BLaER1 treated with 17β-estradiol and CSF1 and Interleukin-3, amounts not matched to agents 10 nM and 100 nM (cell line): ENCODE measurements at regions not wholly inside any gene's neighbourhood (a gene's known extent, or its start where the extent isn't known, plus 50 kb on each side); places are given as distances from the start of the nearest gene placed in this dataset.

Source experiments
- H3K27ac ChIP-seq, 11 experiments: shearing (Covaris generic); formaldehyde crosslinking; 2 replicates each; pipeline ENCODE4 v1.8.1; 2022
- H3K27me3 ChIP-seq, 11 experiments: shearing (Covaris generic); formaldehyde crosslinking; 2 replicates each; pipeline ENCODE4 v1.8.1; 2022
- H3K36me3 ChIP-seq, 11 experiments: shearing (Covaris generic); formaldehyde crosslinking; 2 replicates each; pipeline ENCODE4 v1.8.1; 2022
- H3K4me1 ChIP-seq, 10 experiments: shearing (Covaris generic); formaldehyde crosslinking; 2 replicates each; pipeline ENCODE4 v1.8.1; 2022
- H3K4me2 ChIP-seq, 11 experiments: shearing (Covaris generic); formaldehyde crosslinking; 2 replicates each; pipeline ENCODE4 v1.8.1; 2022
- H3K4me3 ChIP-seq, 10 experiments: shearing (Covaris generic); formaldehyde crosslinking; 2 replicates each; pipeline ENCODE4 v1.8.1; 2022
- H3K9ac ChIP-seq, 11 experiments: shearing (Covaris generic); formaldehyde crosslinking; 2 replicates each; pipeline ENCODE4 v1.8.1; 2022
- H3K9me3 ChIP-seq, 11 experiments: shearing (Covaris generic); formaldehyde crosslinking; replicated peaks in 1 of 11; 2 replicates each; pipeline ENCODE4 v1.8.1; 2022
- H4K20me1 ChIP-seq, 11 experiments: shearing (Covaris generic); formaldehyde crosslinking; 2 replicates each; pipeline ENCODE4 v1.8.1; 2022
- Cebpa-rat ChIP-seq, 11 experiments: shearing (Covaris generic); IDR thresholded peaks; 2 replicates each; pipeline ENCODE4 v1.8.1; 2022

GRCh38 chr21:27584256-27584655, 617.4 kb upstream of the ADAMTS5 start:
- no peak overlapping the region for H3K9ac ChIP-seq
- H3K4me2 ChIP-seq = no peak overlapping the region

GRCh38 chr21:27582948-27583430, 616.1 kb upstream of the ADAMTS5 start:
- no peak overlapping the region for H3K27ac ChIP-seq
- H3K9me3 ChIP-seq = no peaks in the 10 kb centered on the region
- no peak overlapping the region for H3K4me2 ChIP-seq
- H3K36me3 ChIP-seq = no peaks in the 10 kb centered on the region
- TF ChIP-seq Cebpa-rat (IDR thresholded peaks at IDR 0.05) = no peak
- H3K4me3 ChIP-seq = no peak overlapping the region
- no peaks in the 10 kb centered on the region for H3K4me1 ChIP-seq
- no peak overlapping the region for H3K9ac ChIP-seq
- H4K20me1 ChIP-seq = no peaks in the 10 kb centered on the region
- no peaks in the 10 kb centered on the region for H3K27me3 ChIP-seq

More at GRCh38 chr21:27584256-27584655, 617.4 kb upstream of the ADAMTS5 start:
- no peaks in the 10 kb centered on the region for H3K36me3 ChIP-seq
- H3K9me3 ChIP-seq = no peaks in the 10 kb centered on the region
- no peaks in the 10 kb centered on the region for H4K20me1 ChIP-seq
- H3K27me3 ChIP-seq = no peaks in the 10 kb centered on the region
- H3K4me1 ChIP-seq = no peaks in the 10 kb centered on the region
- H3K27ac ChIP-seq = no peak overlapping the region
- no peak for TF ChIP-seq Cebpa-rat (IDR thresholded peaks at IDR 0.05)
- no peak overlapping the region for H3K4me3 ChIP-seq

GRCh38 chr21:27582246-27582947, 615.5 kb upstream of the ADAMTS5 start:
- H3K27me3 ChIP-seq = no peaks in the 10 kb centered on the region
- no peak overlapping the region for H3K9ac ChIP-seq
- H3K27ac ChIP-seq = no peak overlapping the region
- no peak overlapping the region for H3K4me3 ChIP-seq
- no peak overlapping the region for H3K4me2 ChIP-seq
- no peaks in the 10 kb centered on the region for H3K4me1 ChIP-seq
- no peaks in the 10 kb centered on the region for H4K20me1 ChIP-seq
- H3K9me3 ChIP-seq = no peaks in the 10 kb centered on the region
- no peaks in the 10 kb centered on the region for H3K36me3 ChIP-seq
- no peak for TF ChIP-seq Cebpa-rat (IDR thresholded peaks at IDR 0.05)

GRCh38 chr21:27581168-27581567, 614.3 kb upstream of the ADAMTS5 start:
- H3K4me1 ChIP-seq = no peaks in the 10 kb centered on the region
- no peak for TF ChIP-seq Cebpa-rat (IDR thresholded peaks at IDR 0.05)
- no peaks in the 10 kb centered on the region for H3K9me3 ChIP-seq
- no peaks in the 10 kb centered on the region for H4K20me1 ChIP-seq
- H3K9ac ChIP-seq = no peak overlapping the region
- H3K4me2 ChIP-seq = no peak overlapping the region
- H3K27ac ChIP-seq = no peak overlapping the region
- H3K27me3 ChIP-seq = no peaks in the 10 kb centered on the region
- H3K4me3 ChIP-seq = no peak overlapping the region
- H3K36me3 ChIP-seq = no peaks in the 10 kb centered on the region

GRCh38 chr21:27580276-27580675, 613.4 kb upstream of the ADAMTS5 start:
- no peaks in the 10 kb centered on the region for H3K36me3 ChIP-seq
- no peak overlapping the region for H3K4me2 ChIP-seq
- no peaks in the 10 kb centered on the region for H4K20me1 ChIP-seq
- no peaks in the 10 kb centered on the region for H3K9me3 ChIP-seq
- TF ChIP-seq Cebpa-rat (IDR thresholded peaks at IDR 0.05) = no peak
- H3K27ac ChIP-seq = no peak overlapping the region
- no peaks in the 10 kb centered on the region for H3K27me3 ChIP-seq
- H3K9ac ChIP-seq = no peak overlapping the region
- H3K4me1 ChIP-seq = no peaks in the 10 kb centered on the region
- H3K4me3 ChIP-seq = no peak overlapping the region

GRCh38 chr21:27578741-27579265, 611.9 kb upstream of the ADAMTS5 start:
- H3K4me2 ChIP-seq = no peak overlapping the region
- no peak overlapping the region for H3K9ac ChIP-seq
- H3K9me3 ChIP-seq = no peaks in the 10 kb centered on the region
- no peak overlapping the region for H3K27ac ChIP-seq
- H3K36me3 ChIP-seq = no peaks in the 10 kb centered on the region
- TF ChIP-seq Cebpa-rat (IDR thresholded peaks at IDR 0.05) = no peak
- H3K4me1 ChIP-seq = no peaks in the 10 kb centered on the region
- H3K27me3 ChIP-seq = no peaks in the 10 kb centered on the region
- H3K4me3 ChIP-seq = no peak overlapping the region
- no peaks in the 10 kb centered on the region for H4K20me1 ChIP-seq

- no peak for TF ChIP-seq Cebpa-rat (IDR thresholded peaks at IDR 0.05)
- Histone ChIP-seq H3K4me2 (no peak overlapping the region), H3K36me3 (no peaks in the 10 kb centered on the region), H3K9me3 (no peaks in the 10 kb centered on the region), H3K9ac (no peak overlapping the region), H3K27me3 (no peaks in the 10 kb centered on the region), H3K4me3 (no peak overlapping the region), H3K27ac (no peak overlapping the region), H4K20me1 (no peaks in the 10 kb centered on the region), H3K4me1 (no peaks in the 10 kb centered on the region)
Measured at GRCh38 chr21:27572696-27573095, 605.8 kb upstream of the ADAMTS5 start.

GRCh38 chr21:27571706-27572105, 604.8 kb upstream of the ADAMTS5 start:
- Histone ChIP-seq H3K27ac (no peak overlapping the region), H3K9me3 (no peaks in the 10 kb centered on the region), H3K4me2 (no peak overlapping the region), H3K9ac (no peak overlapping the region), H3K36me3 (no peaks in the 10 kb centered on the region), H3K4me1 (no peaks in the 10 kb centered on the region), H3K4me3 (no peak overlapping the region), H4K20me1 (no peaks in the 10 kb centered on the region), H3K27me3 (no peaks in the 10 kb centered on the region)
- TF ChIP-seq Cebpa-rat (IDR thresholded peaks at IDR 0.05) = no peak

GRCh38 chr21:27570306-27570868, 603.5 kb upstream of the ADAMTS5 start:
- no peaks in the 10 kb centered on the region for H4K20me1 ChIP-seq
- no peak overlapping the region for H3K4me2 ChIP-seq
- no peak overlapping the region for H3K9ac ChIP-seq
- no peak overlapping the region for H3K27ac ChIP-seq
- no peak for TF ChIP-seq Cebpa-rat (IDR thresholded peaks at IDR 0.05)
- H3K36me3 ChIP-seq = no peaks in the 10 kb centered on the region
- no peaks in the 10 kb centered on the region for H3K4me1 ChIP-seq
- no peaks in the 10 kb centered on the region for H3K27me3 ChIP-seq
- H3K4me3 ChIP-seq = no peak overlapping the region
- H3K9me3 ChIP-seq = no peaks in the 10 kb centered on the region

- H3K9ac ChIP-seq = no peak overlapping the region
- no peaks in the 10 kb centered on the region for H3K4me1 ChIP-seq
- H3K36me3 ChIP-seq = no peaks in the 10 kb centered on the region
- no peaks in the 10 kb centered on the region for H4K20me1 ChIP-seq
- H3K27me3 ChIP-seq = no peaks in the 10 kb centered on the region
- no peak overlapping the region for H3K4me3 ChIP-seq
- no peak for TF ChIP-seq Cebpa-rat (IDR thresholded peaks at IDR 0.05)
- no peak overlapping the region for H3K4me2 ChIP-seq
- no peak overlapping the region for H3K27ac ChIP-seq
- H3K9me3 ChIP-seq = no peaks in the 10 kb centered on the region
Measured at GRCh38 chr21:27569831-27570230, 602.9 kb upstream of the ADAMTS5 start.
